ENCODE measurements at regions not wholly inside any gene's neighbourhood (a gene's known extent, or its start where the extent isn't known, plus 50 kb on each side); places are given as distances from the start of the nearest gene placed in this dataset.

- H3K4me2 ChIP-seq (ENCODE audit: low read length), result no peak overlapping the region
- H3F3A ChIP-seq (ENCODE audit: control insufficient read depth, insufficient read depth), result no peaks in the 10 kb centered on the region
- no peak for TF ChIP-seq CTCF (IDR thresholded peaks at IDR 0.05; ENCODE audit: low read depth, low read length, poor library complexity, severe bottlenecking)
- TF ChIP-seq EZH2phosphoT487 (IDR thresholded peaks at IDR 0.05; ENCODE audit: borderline replicate concordance, low read length), result no peak
- H3K4me3 ChIP-seq (ENCODE audit: low read length), result no peak overlapping the region
- H3K27me3 ChIP-seq (ENCODE audit: control insufficient read depth, low read length), result no peaks in the 10 kb centered on the region
- no peaks in the 10 kb centered on the region for H3K4me1 ChIP-seq (ENCODE audit: control insufficient read depth, low read length)
- H3K27ac ChIP-seq (ENCODE audit: low read depth, low read length), result no peak overlapping the region
- H4K20me1 ChIP-seq (ENCODE audit: control insufficient read depth, insufficient read depth, low read depth, low read length), result no peaks in the 10 kb centered on the region
- H3K36me3 ChIP-seq (ENCODE audit: control insufficient read depth, low read length), result no peaks in the 10 kb centered on the region
- H3K79me2 ChIP-seq (ENCODE audit: control insufficient read depth, low read length), result no peaks in the 10 kb centered on the region
- H3K9me3 ChIP-seq (ENCODE audit: control insufficient read depth, insufficient read depth, low read length), result no peaks in the 10 kb centered on the region
- no peaks in the 10 kb centered on the region for H3K9me2 ChIP-seq (replicated peaks; ENCODE audit: control insufficient read depth, low read length)
Measured at GRCh38 chr12:88737838-88738472, 157.7 kb upstream of the KITLG start.

DNA sequence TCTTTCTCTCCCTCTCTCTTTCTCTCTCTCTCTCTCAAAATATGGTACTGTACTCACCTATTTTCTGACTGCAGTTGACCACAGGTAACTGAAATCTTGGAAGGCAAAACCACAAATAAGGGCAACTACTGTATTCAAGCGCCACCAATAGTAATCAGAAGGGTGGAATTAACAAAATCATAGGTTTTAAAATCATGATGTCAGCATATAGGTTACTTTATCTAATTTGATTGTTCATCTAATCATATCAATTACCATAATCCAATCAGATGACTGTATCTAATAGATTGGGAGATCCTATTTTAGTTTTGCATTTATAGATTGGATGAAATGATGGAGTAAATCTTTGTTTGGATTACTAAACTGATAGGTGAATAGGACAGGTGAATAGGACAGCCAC is 155.8 kb upstream of the KITLG start:
- Histone ChIP-seq H3K4me2 (ENCODE audit: low read length) (no peak overlapping the region), H3K9me2 (replicated peaks; ENCODE audit: control insufficient read depth, low read length) (no peaks in the 10 kb centered on the region), H3F3A (ENCODE audit: control insufficient read depth, insufficient read depth) (no peaks in the 10 kb centered on the region), H3K79me2 (ENCODE audit: control insufficient read depth, low read length) (no peaks in the 10 kb centered on the region), H3K36me3 (ENCODE audit: control insufficient read depth, low read length) (no peaks in the 10 kb centered on the region), H3K4me1 (ENCODE audit: control insufficient read depth, low read length) (no peaks in the 10 kb centered on the region), H3K27ac (ENCODE audit: low read depth, low read length) (no peak overlapping the region), H3K4me3 (ENCODE audit: low read length) (no peak overlapping the region), H3K9me3 (ENCODE audit: control insufficient read depth, insufficient read depth, low read length) (no peaks in the 10 kb centered on the region), H4K20me1 (ENCODE audit: control insufficient read depth, insufficient read depth, low read depth, low read length) (no peaks in the 10 kb centered on the region), H3K27me3 (ENCODE audit: control insufficient read depth, low read length) (no peaks in the 10 kb centered on the region)
- no peak for TF ChIP-seq EZH2phosphoT487 (IDR thresholded peaks at IDR 0.05; ENCODE audit: borderline replicate concordance, low read length)

GRCh38 chr12:88733008-88733407 is 152.7 kb upstream of the KITLG start:
- no peak for TF ChIP-seq CTCF (IDR thresholded peaks at IDR 0.05; ENCODE audit: low read depth, low read length, poor library complexity, severe bottlenecking)
- TF ChIP-seq EZH2phosphoT487 (IDR thresholded peaks at IDR 0.05; ENCODE audit: borderline replicate concordance, low read length), result no peak
- Histone ChIP-seq H3K9me3 (ENCODE audit: control insufficient read depth, insufficient read depth, low read length) (no peaks in the 10 kb centered on the region), H3K4me1 (ENCODE audit: control insufficient read depth, low read length) (no peaks in the 10 kb centered on the region), H4K20me1 (ENCODE audit: control insufficient read depth, insufficient read depth, low read depth, low read length) (no peaks in the 10 kb centered on the region), H3F3A (ENCODE audit: control insufficient read depth, insufficient read depth) (no peaks in the 10 kb centered on the region), H3K79me2 (ENCODE audit: control insufficient read depth, low read length) (no peaks in the 10 kb centered on the region), H3K27me3 (ENCODE audit: control insufficient read depth, low read length) (no peaks in the 10 kb centered on the region), H3K4me3 (ENCODE audit: low read length) (no peak overlapping the region), H3K36me3 (ENCODE audit: control insufficient read depth, low read length) (no peaks in the 10 kb centered on the region), H3K4me2 (ENCODE audit: low read length) (no peak overlapping the region), H3K27ac (ENCODE audit: low read depth, low read length) (no peak overlapping the region), H3K9me2 (replicated peaks; ENCODE audit: control insufficient read depth, low read length) (no peaks in the 10 kb centered on the region)

DNA sequence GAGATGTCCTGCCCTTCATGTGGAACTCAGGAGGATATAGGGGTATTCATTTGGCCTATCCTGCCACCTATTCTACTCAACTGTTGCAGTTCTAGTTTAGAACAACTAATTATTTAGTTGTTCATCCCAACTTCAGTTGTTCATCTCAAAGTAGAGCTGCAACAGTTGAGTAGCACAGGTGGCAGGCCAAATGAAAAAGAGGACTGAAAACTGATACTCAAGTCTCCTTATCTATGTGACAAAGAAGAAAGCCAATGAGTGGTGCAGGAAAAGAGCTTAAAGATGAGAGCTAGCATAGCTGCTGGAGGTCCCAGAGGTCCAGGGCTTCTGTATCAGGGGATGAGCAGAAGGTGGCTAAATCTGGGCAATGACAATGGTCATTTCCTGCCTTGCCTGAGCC is 148.9 kb upstream of the KITLG start:
- Histone ChIP-seq H3K9me3 (ENCODE audit: control insufficient read depth, insufficient read depth, low read length) (no peaks in the 10 kb centered on the region), H3K9me2 (replicated peaks; ENCODE audit: control insufficient read depth, low read length) (no peaks in the 10 kb centered on the region), H3K27ac (ENCODE audit: low read depth, low read length) (no peak overlapping the region), H3K36me3 (ENCODE audit: control insufficient read depth, low read length) (no peaks in the 10 kb centered on the region), H3F3A (ENCODE audit: control insufficient read depth, insufficient read depth) (no peaks in the 10 kb centered on the region), H3K27me3 (ENCODE audit: control insufficient read depth, low read length) (no peaks in the 10 kb centered on the region), H4K20me1 (ENCODE audit: control insufficient read depth, insufficient read depth, low read depth, low read length) (no peaks in the 10 kb centered on the region), H3K4me3 (ENCODE audit: low read length) (no peak overlapping the region), H3K79me2 (ENCODE audit: control insufficient read depth, low read length) (no peaks in the 10 kb centered on the region), H3K4me2 (ENCODE audit: low read length) (no peak overlapping the region), H3K4me1 (ENCODE audit: control insufficient read depth, low read length) (no peaks in the 10 kb centered on the region)
- TF ChIP-seq CTCF (IDR thresholded peaks at IDR 0.05; ENCODE audit: low read depth, low read length, poor library complexity, severe bottlenecking) (no peak), EZH2phosphoT487 (IDR thresholded peaks at IDR 0.05; ENCODE audit: borderline replicate concordance, low read length) (no peak)

Measured in DOHH2 (cell line).